Effector memory CD8-positive, alpha-beta T cell (primary cell): ENCODE measurements at regions not wholly inside any gene's neighbourhood (a gene's known extent, or its start where the extent isn't known, plus 50 kb on each side); places are given as distances from the start of the nearest gene placed in this dataset.
A peak's percentile ranks its signal among the peaks of the same experiment; 100 is the strongest.

Source experiments
- ATAC-seq: fragments of 150-1000 bp; cut with Tn5 transposase; replicated peaks from 2 replicates; pipeline ENCODE4 v1.10.0; 2021; ENCODE audit warnings: mild to moderate bottlenecking, moderate library complexity
- DNase-seq, 3 experiments: peaks; one replicate each; pipeline ENCODE4 v3.0.0; 2021
- H3K27ac Mint-ChIP-seq, 2 donors: one replicate each; pipeline ENCODE4 v1.8.0; 2022; ENCODE audit warnings: mild to moderate bottlenecking in 2 of 2, mixed read lengths in 2 of 2, moderate library complexity in 2 of 2
- H3K27me3 Mint-ChIP-seq, 2 donors: one replicate each; pipeline ENCODE4 v1.8.0; 2022; ENCODE audit warnings: mixed read lengths in 2 of 2
- H3K36me3 Mint-ChIP-seq: one replicate; pipeline ENCODE4 v1.8.0; 2022; ENCODE audit warnings: mild to moderate bottlenecking, moderate library complexity, mixed read lengths; ENCODE audit not compliant: insufficient read depth
- H3K4me1 Mint-ChIP-seq, 2 donors: one replicate each; pipeline ENCODE4 v1.8.0; 2022; ENCODE audit warnings: low read depth in 2 of 2, mixed read lengths in 2 of 2
- H3K4me3 Mint-ChIP-seq, 2 donors: one replicate each; pipeline ENCODE4 v1.8.0; 2022; ENCODE audit warnings: mild to moderate bottlenecking in 2 of 2, mixed read lengths in 2 of 2, moderate library complexity in 2 of 2
- H3K9me3 Mint-ChIP-seq, 2 donors: one replicate each; pipeline ENCODE4 v1.8.0; 2022; ENCODE audit warnings: mixed read lengths in 2 of 2

DNA sequence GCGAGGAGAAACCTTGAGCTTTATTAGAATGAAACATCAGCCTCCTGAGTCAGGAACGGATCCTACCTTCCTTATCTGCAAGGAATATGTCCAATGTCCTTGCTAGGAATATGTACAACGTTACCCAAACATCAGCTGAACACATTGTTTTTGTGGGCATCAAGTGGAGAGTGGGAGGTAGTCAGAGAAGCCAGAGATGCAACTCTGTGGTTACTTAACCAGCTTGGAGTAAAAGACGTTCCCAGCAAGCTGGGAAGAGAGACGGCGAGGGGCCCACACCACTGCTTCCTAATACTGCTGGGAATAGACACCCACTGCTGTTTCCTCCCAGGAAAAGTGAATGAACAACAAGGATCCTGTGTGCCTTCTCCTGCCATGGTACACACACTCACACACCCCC is 64.3 kb downstream of the PABIR2 start:
- DNase-seq (no peak), ATAC-seq (no peak)
- Mint-ChIP-seq H3K27me3 (peaks cover 0 to 5% of the 10 kb centered on the region in 2 donors), H3K36me3 (no peaks in the 10 kb centered on the region), H3K4me1 (no peaks in the 10 kb centered on the region), H3K4me3 (no peak overlapping the region), H3K9me3 (no peaks in the 10 kb centered on the region), H3K27ac (no peak overlapping the region)

DNA sequence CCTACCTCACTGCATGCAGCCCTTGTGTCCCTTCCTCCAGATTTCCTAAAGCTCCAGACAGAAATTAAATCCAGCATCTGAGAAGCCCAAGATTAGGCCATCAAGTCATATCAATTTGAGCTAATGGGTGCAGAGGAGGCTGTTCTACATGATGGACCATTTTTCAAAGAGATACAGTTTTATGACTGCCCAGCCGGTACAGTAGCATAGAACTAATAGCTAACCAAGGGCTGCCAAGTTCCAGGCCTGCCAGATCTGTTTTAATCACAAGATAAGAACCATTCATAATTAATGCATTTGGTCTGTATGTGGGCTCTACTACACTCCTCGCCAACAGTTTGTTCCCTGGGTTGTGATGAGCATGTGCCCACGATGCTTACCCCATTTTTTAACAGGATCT is 64.9 kb downstream of the PABIR2 start:
- ATAC-seq = no peak
- H3K4me3 Mint-ChIP-seq = no peak overlapping the region
- H3K36me3 Mint-ChIP-seq = no peaks in the 10 kb centered on the region
- H3K9me3 Mint-ChIP-seq = no peaks in the 10 kb centered on the region
- H3K4me1 Mint-ChIP-seq = no peaks in the 10 kb centered on the region
- peaks cover 2 to 9% of the 10 kb centered on the region in 2 donors for H3K27me3 Mint-ChIP-seq
- no peak overlapping the region for H3K27ac Mint-ChIP-seq
- DNase-seq = no peak

DNA sequence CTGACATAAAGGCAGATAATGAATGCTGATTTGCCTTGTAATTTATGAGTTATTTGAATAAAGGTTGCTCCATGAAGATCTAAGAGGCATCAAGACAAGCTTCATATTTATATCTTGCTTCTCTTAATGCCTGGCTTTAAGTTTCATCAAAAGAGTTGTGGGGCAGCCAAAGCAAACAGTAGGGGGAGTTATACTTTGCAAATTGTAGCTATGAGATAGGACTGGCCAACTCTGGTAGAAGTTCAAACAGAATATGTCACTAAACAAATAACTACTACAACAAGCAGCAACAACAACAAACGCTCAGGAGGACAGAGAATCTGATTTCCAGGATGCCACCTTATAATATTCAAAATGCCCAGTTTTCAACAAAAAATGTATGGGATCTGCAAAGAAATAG is 69.1 kb upstream of the PLAC1 start:
- no peak overlapping the region for H3K27ac Mint-ChIP-seq

DNA sequence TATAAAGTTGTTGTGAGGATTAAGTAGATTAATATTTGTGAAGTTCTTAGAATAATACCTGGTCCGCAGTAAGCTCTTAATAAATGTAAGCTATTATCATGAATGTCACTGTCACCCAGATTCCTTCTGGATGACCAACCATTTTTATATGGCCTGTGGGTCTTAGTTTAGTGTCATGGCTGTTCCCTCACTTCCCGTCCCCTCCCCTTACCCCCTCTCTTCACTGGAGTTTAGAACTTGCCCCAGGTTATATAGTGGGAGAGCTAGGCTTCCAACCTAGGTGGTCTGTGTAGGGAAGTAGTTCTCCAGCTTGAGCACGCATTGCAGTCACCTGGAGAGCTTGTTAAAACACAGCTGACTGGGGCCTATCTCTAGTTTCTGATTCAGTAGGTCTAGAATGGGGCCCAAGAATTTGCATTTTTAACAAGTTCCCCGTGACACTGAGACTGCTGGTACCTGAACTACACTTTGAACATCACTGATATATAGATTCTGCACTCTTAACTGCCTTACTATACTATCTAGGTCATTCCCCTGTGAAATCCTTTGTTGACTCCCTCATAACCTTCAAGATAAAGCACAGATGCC is 66.9 kb upstream of the PLAC1 start:
- ATAC-seq (no peak), DNase-seq (no peak)
- Mint-ChIP-seq H3K36me3 (peaks cover 4% of the 10 kb centered on the region), H3K9me3 (no peaks in the 10 kb centered on the region), H3K27me3 (peaks cover 9 to 11% of the 10 kb centered on the region in 2 donors), H3K4me1 (no peaks in the 10 kb centered on the region), H3K4me3 (no peak overlapping the region), H3K27ac (no peak overlapping the region)

More for the DNA sequence above, 69.1 kb upstream of the PLAC1 start:
- no peaks in the 10 kb centered on the region for H3K36me3 Mint-ChIP-seq
- H3K9me3 Mint-ChIP-seq = no peaks in the 10 kb centered on the region
- DNase-seq = no peak
- H3K27me3 Mint-ChIP-seq = peaks cover 9 to 11% of the 10 kb centered on the region in 2 donors
- ATAC-seq = no peak
- H3K4me3 Mint-ChIP-seq = no peak overlapping the region
- H3K4me1 Mint-ChIP-seq = no peaks in the 10 kb centered on the region

DNA sequence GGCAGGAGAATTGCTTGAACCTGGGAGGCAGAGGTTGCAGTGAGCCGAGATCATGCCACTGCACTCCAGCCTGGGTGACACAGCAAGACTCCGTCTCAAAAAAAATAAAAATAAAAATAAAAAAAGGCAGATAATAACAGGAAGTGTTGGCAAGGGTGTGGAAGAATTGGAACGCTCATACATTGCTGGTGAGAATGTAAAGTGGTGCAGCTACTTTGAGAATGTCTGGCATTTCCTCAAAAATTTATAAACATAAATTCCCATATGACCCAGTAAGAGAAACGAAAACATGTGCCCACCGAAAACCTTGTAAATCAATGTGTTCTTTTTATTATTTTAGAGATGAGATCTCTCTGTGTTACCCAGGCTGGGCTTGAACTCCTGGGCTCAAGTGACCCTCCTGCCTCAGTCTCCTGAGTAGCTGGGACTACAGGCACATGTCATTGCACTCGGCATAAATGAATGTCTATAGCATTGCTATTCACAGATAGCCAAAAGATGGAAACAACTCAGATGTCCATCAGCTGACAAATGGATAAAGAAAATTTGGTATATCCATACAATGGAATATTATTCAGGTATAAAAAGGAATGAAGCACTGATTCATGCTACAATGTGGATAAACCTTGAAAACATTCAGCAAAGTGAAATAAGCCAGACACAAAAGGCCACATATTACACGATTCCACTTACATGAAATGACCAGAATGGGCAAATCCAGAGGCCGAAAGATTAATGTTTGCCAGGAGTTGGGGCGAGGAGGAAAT is 63.7 kb upstream of the PLAC1 start:
- ATAC-seq = no peak
- Mint-ChIP-seq H3K36me3 (peaks cover 4% of the 10 kb centered on the region), H3K4me1 (peaks cover 0 to 6% of the 10 kb centered on the region in 2 donors), H3K9me3 (no peaks in the 10 kb centered on the region), H3K27ac (no peak overlapping the region), H3K27me3 (peaks cover under 1 to 6% of the 10 kb centered on the region in 2 donors), H3K4me3 (no peak overlapping the region)
- no peak for DNase-seq

DNA sequence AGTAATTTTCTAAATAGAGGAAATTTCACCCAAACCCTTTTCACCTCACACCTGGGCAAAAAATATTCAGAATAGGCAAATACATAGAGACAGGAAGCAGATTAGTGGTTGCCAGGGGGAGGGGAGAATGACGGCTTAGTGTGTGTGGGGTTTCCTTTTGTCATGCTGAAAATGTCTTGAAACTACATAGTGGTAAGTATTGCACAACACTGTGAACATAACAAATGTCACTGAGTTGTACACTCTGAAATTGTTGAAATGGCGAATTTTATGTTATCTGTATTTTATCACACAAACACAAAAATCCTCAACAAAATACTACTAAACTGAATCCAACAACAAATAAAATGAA is 60.7 kb upstream of the PLAC1 start:
- Mint-ChIP-seq H3K36me3 (peaks cover 4% of the 10 kb centered on the region), H3K9me3 (no peaks in the 10 kb centered on the region), H3K4me3 (no peak overlapping the region), H3K27me3 (peaks cover 0 to 9% of the 10 kb centered on the region in 2 donors), H3K27ac (peak overlapping the region; percentile 35 to 65), H3K4me1 (peaks cover 0 to 6% of the 10 kb centered on the region in 2 donors)
- peak in 1 of 3 experiments; percentile 0 for DNase-seq
- ATAC-seq = peak; percentile 69

DNA sequence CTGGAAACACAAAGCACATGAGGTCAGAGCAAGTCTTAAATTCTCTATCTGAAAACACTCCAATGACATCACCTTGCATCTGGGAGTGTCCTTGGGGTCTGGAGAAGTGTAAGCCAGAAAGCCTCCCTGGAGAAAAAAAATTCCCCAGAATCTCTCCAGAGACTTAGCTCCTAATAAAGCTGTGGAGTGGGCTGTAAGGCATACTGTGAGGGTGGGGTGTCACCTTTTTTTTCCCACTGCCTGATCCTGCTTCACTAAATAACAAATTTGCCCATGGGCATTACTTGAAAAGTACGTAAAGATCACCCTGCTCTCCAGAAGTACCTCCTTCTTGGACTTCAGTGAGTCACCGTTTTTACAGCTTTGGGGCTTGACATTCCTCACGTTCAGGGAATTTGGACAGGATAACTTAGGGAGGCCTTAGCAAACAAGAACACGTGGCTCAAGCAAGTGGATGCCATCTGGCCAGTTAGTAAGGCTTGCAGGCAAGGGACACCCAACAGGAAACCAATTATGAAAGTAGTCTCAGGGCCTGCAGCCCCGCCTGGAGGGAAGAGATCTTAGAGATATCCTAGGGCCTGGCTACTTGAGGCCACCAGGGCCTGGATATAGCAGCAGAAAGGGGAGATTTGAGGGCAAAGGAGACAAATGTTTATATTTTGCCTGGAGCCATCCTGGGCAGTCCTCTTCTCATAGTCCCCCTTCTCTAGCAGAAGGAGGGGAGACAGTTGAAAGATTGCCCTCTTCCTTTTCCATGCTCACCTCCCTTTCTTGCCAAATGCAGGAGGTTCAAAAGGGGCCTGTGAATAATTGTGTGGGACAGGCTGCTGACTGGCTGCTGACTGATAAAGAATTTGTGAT is 60.1 kb upstream of the PLAC1 start:
- peaks cover 0 to 6% of the 10 kb centered on the region in 2 donors for H3K4me1 Mint-ChIP-seq
- peak overlapping the region; percentile 35 to 65 for H3K27ac Mint-ChIP-seq
- ATAC-seq = no peak
- H3K4me3 Mint-ChIP-seq = no peak overlapping the region
- no peaks in the 10 kb centered on the region for H3K9me3 Mint-ChIP-seq
- H3K36me3 Mint-ChIP-seq = peaks cover 4% of the 10 kb centered on the region
- H3K27me3 Mint-ChIP-seq = peaks cover 0 to 10% of the 10 kb centered on the region in 2 donors
- DNase-seq = no peak

DNA sequence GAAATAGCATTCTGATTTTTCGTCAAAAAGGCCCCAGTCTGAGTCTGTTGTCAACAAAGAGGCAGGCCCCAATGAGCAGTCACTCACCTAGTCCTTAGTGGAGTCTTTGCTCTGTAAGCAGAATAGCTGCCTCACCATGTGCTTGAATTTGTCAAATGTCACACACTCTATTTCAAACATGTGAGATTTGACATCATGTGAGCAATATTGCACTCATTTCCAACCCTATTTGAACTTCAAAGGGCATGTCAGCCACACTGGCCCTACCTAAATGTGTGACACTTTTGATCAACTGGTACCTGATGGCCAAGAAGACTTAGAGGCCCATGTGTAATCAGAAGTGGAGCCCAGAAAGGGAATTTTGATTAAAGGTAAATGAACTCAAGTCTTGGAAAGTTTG is 59.4 kb upstream of the PLAC1 start:
- no peaks in the 10 kb centered on the region for H3K9me3 Mint-ChIP-seq
- peaks cover 0 to 6% of the 10 kb centered on the region in 2 donors for H3K4me1 Mint-ChIP-seq
- peaks cover 4% of the 10 kb centered on the region for H3K36me3 Mint-ChIP-seq
- no peak for DNase-seq
- peaks cover 0 to 10% of the 10 kb centered on the region in 2 donors for H3K27me3 Mint-ChIP-seq
- no peak for ATAC-seq
- H3K27ac Mint-ChIP-seq = no peak overlapping the region
- no peak overlapping the region for H3K4me3 Mint-ChIP-seq

DNA sequence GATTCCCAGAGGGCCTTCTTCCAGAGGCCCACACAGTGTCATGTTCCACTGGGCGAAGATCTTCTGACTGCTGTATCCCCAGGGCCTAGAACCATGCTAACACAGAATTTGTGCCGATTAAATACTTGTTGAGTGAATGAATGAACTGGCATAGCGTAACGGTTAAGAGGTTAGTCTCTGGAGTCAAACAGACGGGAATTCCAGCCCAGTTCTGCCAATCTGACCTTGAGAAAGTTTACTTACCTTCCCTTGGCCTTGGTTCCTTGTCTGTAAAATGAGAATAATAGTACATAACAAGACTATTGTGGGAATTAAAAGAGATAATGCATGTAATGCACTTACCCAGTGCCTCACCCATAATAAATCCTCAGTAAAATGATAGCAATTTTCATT is 58.3 kb upstream of the PLAC1 start:
- no peak for ATAC-seq
- Mint-ChIP-seq H3K27ac (peak overlapping the region in 1 of 2 donors; percentile 17), H3K36me3 (no peaks in the 10 kb centered on the region), H3K4me3 (no peak overlapping the region), H3K4me1 (peaks cover 0 to 6% of the 10 kb centered on the region in 2 donors), H3K27me3 (peaks cover 0 to 10% of the 10 kb centered on the region in 2 donors), H3K9me3 (no peaks in the 10 kb centered on the region)
- DNase-seq = no peak

DNA sequence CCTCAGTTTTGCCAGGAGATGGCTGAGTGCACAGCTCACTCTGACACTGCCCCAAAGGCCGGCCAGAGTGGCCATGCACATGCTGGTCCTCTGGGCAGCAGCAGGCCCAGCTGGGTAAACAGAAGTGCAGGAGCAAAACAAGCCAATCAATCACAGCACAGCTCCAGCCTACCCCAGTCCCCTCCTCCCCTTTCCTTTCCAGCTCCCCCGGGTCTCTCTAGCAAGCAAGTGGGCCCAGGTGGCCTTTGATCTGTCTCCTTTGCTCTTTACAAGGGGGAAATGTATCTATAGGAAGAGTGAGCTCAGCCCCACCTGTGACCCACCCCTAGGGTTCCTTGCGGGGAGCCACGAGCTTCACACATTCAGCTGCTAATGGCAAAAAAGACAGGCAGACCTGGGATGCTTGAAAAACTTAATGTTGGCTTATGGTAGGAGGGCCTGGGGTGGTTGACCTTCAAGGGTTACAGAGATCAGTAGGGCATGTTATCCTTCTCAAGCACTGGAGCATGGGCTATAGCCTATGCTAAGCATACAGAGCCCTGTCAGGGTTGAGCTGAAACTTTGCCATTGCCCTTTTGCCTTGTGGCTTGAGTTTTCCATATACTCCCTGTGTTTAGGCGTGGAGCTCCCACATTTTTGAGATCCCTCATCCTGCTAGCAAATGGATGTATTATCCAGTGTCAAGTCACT is 57.8 kb upstream of the PLAC1 start:
- peaks cover 0 to 10% of the 10 kb centered on the region in 2 donors for H3K27me3 Mint-ChIP-seq
- no peak overlapping the region for H3K4me3 Mint-ChIP-seq
- H3K36me3 Mint-ChIP-seq = no peaks in the 10 kb centered on the region
- no peaks in the 10 kb centered on the region for H3K9me3 Mint-ChIP-seq
- ATAC-seq (no peak), DNase-seq (no peak)
- H3K4me1 Mint-ChIP-seq = peaks cover 0 to 6% of the 10 kb centered on the region in 2 donors
- H3K27ac Mint-ChIP-seq = peak overlapping the region in 1 of 2 donors; percentile 17

DNA sequence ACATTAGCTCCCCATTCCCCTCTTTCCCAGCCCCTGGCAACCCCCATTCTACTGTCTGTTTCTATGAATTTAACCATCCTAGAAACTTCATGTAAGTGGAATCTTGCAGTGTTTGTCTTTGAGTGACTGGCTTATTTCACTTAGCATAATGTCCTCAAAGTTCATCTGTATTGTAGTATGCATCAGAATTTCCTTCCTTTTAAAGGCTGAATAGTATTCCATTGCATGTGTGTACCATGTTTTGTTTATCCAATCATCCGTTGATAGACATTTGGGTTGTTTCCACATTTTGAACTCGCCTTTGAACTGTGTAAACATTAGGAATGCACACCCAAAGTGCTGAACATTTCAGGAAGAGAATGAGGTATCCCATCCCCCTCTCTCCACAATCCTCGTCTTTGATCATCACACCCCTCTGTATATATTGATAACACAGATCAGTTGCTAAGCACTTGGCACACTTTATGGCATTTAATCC is 56.4 kb upstream of the PLAC1 start:
- Mint-ChIP-seq H3K9me3 (no peaks in the 10 kb centered on the region), H3K4me3 (no peak overlapping the region), H3K36me3 (no peaks in the 10 kb centered on the region), H3K27ac (no peak overlapping the region), H3K4me1 (peaks cover 0 to 6% of the 10 kb centered on the region in 2 donors), H3K27me3 (peaks cover 0 to 10% of the 10 kb centered on the region in 2 donors)
- ATAC-seq (no peak), DNase-seq (no peak)

DNA sequence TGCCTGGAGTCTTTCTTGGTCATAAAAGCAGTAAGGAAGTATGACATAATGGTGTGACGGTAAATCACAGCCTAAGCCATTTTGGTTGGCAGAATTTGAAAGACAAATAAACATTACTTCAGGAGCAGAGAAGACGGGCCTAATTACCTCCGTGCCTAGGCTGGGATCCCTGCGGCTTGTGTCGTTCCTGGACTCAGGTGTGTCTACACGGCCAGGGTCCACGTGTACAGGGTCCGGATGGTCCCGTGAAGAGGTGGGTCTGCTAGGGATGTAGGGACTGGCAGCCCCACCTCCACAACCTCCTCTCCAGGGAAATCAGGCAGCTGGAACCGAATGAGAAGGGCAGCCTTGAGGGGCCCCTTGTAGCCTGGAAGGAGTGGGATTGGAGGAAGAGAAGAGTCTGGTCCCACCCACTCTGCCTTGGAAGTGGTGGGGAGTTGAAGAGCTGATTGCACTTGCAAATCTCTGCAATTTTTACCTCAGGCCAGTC is 55.4 kb upstream of the PLAC1 start:
- ATAC-seq (no peak), DNase-seq (no peak)
- Mint-ChIP-seq H3K4me3 (no peak overlapping the region), H3K4me1 (peaks cover 0 to under 1% of the 10 kb centered on the region in 2 donors), H3K9me3 (no peaks in the 10 kb centered on the region), H3K27ac (no peak overlapping the region), H3K27me3 (peaks cover 0 to 10% of the 10 kb centered on the region in 2 donors), H3K36me3 (no peaks in the 10 kb centered on the region)

DNA sequence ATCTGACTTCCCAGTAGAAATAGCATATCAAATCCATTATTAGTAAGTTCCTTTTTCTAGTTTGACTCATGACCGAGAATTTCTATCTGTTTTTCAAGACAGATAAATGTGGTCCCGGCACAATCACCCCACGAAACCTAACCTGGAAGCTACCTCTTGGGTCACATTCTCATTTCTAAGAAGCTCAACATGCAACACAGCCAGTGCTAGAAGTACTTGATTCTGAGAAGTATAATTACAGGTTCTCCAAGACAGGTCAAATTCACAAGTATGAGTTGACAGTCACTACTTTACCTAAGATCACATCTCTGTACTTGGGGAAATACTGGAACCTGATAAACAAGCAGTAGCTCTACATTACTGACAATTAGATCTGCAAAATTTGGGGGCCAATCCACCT is 54.0 kb upstream of the PLAC1 start:
- ATAC-seq (no peak), DNase-seq (no peak)
- H3K27me3 Mint-ChIP-seq = peaks cover 0 to 10% of the 10 kb centered on the region in 2 donors
- H3K4me1 Mint-ChIP-seq = no peaks in the 10 kb centered on the region
- H3K36me3 Mint-ChIP-seq = no peaks in the 10 kb centered on the region
- no peak overlapping the region for H3K27ac Mint-ChIP-seq
- no peak overlapping the region for H3K4me3 Mint-ChIP-seq
- H3K9me3 Mint-ChIP-seq = no peaks in the 10 kb centered on the region
